NCI-H2227 (cell line): ENCODE measurements at regions not wholly inside any gene's neighbourhood (a gene's known extent, or its start where the extent isn't known, plus 50 kb on each side); places are given as distances from the start of the nearest gene placed in this dataset.
"Not testable (repeated sequence)": the region's sequence is repeated elsewhere in the genome, so short reads cannot be mapped to it uniquely, and the experiment has no call there.

Source experiments
- DNase-seq: peaks from one replicate; lab custom pipeline; 2025; ENCODE audit not compliant: unreplicated experiment; lab: John Stamatoyannopoulos, UW

DNA sequence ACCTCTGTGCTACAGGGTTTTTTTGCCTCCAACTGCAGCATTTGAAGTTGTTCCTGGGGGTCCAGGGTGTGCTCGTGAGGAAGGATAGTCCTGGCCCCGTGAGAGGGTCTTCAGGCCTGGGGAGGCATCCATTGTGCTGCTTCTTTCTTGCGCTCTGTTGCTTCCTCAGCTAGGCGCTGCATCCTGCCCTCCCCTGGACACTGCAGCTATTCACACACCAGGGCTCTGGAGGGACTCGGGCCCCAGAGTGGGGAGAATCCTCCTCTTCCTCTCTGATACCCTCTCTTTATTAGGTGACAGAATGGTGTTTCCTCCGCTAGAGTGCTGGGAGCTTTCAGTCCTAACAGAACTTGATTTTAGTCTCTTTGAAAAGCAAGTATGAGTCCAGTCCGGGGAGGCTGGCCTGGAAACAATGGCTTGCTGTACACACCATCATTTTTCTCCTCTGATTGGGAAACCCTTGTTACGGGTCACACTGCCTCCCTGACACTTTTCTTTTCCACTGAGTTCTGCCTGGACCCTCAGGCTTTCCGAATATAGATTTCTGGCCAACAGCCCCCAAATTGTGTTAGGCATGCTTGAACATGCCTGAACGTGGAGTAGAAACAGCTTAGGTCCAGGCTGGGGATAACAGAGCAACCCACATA lies 81.4 kb upstream of the ELAC2 start:
- DNase-seq, result no peak

- no peak for DNase-seq
These were observed 78.5 kb upstream of the ELAC2 start for GRCh38 chr17:13096291-13096690.

DNA sequence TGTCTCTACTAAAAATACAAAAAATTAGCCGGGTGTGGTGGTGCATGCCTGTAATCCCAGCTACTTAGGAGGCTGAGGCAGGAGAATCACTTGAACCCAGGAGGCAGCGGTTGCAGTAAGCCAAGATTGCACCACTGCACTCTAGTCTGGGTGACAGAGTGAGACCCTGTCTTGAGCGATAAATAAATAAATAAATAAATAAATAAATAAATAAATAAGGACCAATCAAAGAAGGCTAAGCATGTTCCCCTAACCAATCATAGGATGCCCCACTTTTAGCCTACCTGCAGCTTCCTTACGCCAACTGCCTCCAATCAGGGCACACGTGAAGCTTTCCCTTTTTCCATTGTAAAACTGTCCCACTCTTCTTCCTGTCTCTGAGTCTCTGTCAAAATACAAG lies 74.2 kb upstream of the ELAC2 start:
- not testable (repeated sequence) for DNase-seq

GRCh38 chr17:13088666-13089065 lies 70.8 kb upstream of the ELAC2 start:
- no peak for DNase-seq

DNA sequence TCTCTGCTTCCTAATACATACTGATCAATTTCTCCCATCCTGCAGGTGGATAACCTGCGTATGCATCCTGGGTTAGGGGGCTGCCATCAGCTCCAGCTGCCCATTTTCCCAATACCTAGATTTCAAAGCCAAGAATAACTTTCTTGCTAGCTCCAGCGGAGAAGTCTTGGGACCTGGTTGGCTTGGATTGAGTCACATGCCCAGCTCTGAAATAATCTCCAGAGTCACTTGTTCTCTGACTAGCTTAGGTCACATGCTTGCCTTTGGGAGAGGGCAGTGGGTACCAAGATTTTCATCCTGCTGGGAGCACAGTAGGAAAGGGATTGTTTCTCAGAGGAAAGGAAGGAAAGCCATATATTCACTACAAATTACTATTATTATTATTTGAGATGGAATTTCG lies 70.0 kb upstream of the ELAC2 start:
- no peak for DNase-seq

GRCh38 chr17:13086142-13086769 lies 68.4 kb upstream of the ELAC2 start:
- no peak for DNase-seq

DNA sequence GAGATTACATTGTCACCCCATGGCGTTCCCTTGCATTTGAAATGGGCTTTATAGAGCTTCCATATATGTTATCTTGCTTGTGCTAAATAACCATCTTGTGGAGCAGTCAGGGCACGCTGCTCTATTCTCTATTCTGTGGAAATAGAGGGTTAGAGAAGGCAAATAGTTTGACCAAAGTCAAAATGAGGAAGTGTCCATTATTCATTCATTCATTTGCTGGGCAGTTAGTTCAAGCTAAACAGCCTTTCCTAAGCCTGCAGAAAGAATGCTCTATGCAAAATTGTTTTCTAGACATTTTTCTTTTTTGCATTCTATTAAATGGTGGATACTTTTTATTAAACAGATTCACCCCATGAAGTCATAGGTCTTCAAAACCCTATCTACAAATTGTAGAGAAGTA lies 67.8 kb upstream of the ELAC2 start:
- no peak for DNase-seq

DNA sequence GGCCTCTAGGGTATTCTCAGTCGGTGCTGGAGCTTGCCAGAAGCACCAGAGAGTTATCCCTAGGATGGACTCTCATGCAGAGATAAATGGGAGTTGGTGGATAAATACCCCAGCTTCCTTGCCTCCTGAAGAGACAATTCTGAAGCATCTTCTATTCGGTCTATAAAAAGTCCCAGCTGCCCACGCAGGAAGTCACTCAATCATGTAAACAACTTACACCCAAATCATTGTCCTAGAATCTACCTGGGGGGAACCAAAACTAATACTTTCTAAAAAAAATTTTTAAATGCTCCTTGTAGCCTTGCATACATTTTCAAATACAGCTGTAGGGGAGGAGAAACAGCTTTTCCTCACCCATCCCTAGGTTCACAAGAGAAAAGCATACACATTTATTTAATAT lies 66.6 kb upstream of the ELAC2 start:
- no peak for DNase-seq

GRCh38 chr17:13078591-13079385 lies 61.0 kb upstream of the ELAC2 start:
- DNase-seq, result no peak

- DNase-seq, result no peak
These were observed 59.1 kb upstream of the ELAC2 start for GRCh38 chr17:13076905-13077304.

GRCh38 chr17:13074026-13074425 lies 56.2 kb upstream of the ELAC2 start:
- DNase-seq, result no peak

GRCh38 chr17:13073018-13073417 lies 55.2 kb upstream of the ELAC2 start:
- no peak for DNase-seq

GRCh38 chr17:13070732-13071131 lies 52.9 kb upstream of the ELAC2 start:
- DNase-seq, result no peak

DNA sequence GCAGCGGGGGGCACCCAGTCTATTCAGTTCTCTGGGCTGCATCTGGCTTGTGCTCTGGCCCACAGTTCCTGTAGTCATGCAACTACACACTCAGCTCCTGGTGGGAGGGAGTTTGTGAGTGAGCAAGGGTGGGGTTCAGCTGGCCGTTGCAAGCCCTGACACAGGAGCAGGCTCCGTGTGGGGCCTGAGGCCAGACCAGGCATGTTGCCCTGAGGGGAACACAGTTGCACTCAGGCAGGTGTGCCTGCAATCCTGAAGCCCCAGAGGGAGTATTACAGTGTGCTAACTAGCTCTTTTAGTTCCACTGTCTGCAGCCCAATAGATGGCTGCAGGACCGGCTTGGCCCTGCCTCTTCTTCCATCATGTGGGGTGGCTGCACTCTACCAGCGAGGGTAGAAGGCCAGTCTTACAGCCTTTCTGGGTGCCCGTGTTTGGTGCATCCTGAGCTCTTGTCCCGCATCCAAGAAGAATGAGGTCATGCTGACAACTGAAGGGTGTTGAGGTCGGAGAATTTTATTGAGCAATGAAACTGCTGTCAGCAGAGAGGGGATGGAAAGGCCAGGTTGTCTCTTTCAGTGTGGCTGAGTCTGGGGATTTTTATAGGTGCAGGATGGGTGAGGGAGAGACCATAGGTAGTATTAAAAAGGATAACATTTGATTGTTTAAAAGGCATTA lies 49.9 kb upstream of the ELAC2 start:
- DNase-seq, result no peak
